ENCODE measurements at regions not wholly inside any gene's neighbourhood (a gene's known extent, or its start where the extent isn't known, plus 50 kb on each side); places are given as distances from the start of the nearest gene placed in this dataset.
A peak's percentile ranks its signal among the peaks of the same experiment; 100 is the strongest.
"Not testable (repeated sequence)": the region's sequence is repeated elsewhere in the genome, so short reads cannot be mapped to it uniquely, and the experiment has no call there.

DNA sequence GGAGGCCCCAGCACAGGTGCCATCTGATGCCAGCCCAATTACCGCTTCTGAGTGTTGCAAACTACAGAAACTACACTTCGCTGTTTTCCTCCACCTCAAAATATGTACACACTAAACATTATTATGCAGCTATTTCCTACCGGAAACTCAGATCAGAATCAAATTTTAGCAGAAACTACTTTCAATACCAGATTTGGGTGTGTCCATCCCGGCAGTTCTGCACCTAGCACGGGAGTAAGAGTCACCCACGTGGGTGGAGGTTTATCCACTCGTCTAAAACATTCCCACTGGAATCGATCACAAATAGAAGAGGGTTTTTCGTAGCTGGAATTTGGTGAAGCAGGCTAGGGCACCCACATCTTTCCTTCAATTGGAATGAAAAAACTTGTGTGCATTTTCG lies 214.4 kb upstream of the PRKCQ start:
- no peak for DNase-seq

DNA sequence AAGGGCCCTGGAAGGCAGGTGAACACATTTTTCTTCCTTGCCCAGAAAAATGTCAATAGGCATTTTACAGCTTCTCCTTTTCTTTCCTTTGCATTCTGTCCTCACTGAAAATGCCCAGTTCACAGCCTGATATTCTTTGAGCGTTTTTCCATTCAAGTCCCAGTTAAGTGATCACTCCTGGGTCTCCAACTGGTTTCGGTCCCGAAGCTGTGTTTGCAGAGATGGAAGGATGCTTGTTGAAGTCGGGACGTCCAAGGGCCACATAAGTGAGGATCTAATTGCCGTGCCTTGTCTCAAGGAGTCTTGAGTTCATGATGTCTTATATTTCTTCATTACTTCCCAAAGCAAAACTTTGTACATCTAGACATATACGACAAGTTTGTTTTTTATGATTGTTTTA lies 208.7 kb upstream of the PRKCQ start:
- no peak for DNase-seq

DNA sequence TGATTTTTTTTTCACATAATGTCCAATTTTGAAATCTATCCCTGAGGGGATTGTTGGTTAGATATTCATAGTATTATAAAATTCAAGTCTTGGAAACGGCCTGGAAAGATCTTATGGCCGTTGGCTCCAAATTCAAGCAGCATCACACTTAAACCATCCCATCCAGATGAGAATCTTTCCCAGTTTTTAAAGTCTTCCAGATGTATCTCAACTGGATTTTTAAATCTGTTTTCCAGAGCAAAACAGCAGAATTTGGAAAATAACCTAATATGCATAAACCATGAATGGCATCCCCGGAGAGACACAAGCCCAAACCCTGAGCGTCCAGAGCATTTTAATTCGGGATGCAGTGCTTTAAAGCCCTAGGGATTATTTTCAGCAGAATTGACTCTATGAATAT lies 208.2 kb upstream of the PRKCQ start:
- peak; percentile 27 for DNase-seq

DNA sequence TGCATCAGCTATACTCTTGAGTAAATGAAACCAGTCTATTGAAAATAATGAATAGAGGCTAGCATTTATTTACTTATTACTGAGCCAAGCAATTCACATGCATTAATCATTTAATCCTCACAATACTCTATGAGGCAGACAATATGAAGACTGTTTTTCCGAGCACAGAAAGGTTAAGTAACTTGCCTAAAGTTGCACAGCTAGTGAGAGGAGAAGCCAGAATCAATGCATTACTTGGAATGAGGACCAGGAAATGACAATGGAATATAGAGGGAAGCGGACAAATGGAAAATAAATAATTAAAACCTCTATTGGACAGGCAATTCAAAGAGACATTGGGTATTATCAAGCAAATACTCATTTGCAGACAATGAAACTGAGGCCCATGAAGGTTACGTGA lies 207.6 kb upstream of the PRKCQ start:
- DNase-seq = no peak

DNA sequence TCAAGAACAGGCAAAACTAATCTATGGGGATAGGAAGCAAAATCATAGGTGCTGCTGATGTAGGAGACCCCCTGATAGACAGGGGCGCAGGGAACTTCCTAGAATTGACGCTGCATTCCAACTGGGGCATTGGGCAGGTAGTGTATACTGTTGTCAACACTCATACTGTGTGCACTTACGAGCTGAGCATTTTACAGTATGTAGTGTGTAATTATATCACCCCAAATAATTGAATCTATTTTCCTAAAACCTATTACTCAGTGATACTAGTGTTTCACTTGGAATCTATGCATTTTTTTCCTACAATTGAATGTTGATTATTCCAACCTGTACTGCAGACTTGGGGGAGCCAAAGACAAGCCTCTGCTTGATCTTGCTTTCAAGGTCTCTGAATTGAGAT lies 207.0 kb upstream of the PRKCQ start:
- DNase-seq = peak; percentile 18

DNA sequence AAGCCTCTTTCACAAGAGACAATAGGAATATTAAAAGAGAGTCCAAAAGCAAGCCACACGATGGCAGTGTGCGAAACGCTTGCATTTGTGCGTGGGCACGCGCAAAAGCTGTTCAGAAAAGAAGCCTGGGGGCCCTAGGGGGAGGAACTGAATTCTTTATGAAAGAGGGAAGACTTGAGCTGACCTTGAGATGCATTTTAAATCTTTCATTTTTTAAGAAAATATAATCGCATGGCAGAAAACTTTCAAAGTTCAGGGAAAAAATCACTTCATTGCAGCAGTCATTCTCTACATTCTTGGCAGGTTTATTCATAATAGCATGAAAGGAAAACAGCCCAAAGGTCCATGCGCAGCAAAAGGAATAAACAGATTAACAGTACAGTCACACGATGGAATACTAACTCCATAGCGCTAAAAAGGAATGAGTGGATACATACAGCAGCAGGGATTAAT lies 206.5 kb upstream of the PRKCQ start:
- peak; percentile 87 for DNase-seq

DNA sequence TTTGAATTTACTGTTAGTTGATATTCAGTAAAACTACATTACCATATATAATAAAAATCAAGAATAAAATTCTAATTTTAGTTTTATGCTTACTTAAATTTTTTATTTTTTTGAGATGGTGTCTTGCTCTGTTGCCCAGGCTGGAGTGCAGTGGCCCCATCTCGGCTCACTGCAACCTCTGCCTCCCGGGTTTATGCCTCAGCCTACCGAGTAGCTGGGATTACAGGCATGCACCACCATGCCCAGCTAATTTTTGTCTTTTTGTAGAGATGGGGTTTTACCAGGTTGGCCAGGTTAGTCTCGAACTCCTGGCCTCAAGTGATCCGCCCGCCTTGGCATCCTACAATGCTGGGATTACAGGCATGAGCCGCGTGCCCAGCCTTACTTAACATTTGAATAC lies 204.4 kb upstream of the PRKCQ start:
- DNase-seq = not testable (repeated sequence)

DNA sequence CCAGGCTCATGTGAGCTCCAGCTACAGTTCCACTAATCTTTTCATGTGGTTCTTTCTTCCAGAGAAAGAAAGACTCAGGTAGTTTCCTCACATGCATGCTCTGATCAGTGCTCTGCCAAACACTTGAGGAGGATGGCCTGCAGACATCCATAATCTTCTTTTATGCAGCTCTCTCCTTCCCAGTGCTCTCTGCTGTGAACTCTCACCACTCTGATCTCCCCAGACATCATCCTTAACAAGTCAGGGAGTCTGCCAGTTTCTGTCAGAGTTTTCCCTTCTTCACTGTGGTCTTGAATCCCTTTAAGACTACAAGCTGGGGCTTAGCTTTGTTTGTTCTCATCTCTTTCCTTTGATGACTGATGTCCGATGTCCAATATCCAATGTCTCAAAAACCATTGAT lies 203.4 kb upstream of the PRKCQ start:
- no peak for DNase-seq

DNA sequence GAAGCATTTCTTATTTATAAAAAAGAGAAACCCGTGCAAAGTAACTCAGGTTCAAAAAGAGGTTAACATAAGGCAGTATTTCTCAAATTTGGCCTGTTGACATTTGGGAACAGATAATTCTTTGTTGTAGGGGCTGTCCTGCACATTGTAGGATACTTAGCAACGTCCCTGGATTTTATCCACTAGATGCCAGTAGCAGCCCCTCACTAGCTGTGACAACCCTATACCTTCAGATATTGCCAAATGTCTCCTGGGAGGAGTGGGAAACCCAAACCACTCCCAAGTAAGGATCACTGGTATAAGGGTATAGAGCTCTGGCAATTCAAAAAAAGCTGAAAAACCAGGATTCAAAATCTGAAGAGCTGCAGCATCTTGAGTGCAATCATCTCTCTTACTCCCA lies 202.3 kb upstream of the PRKCQ start:
- DNase-seq = no peak

DNA sequence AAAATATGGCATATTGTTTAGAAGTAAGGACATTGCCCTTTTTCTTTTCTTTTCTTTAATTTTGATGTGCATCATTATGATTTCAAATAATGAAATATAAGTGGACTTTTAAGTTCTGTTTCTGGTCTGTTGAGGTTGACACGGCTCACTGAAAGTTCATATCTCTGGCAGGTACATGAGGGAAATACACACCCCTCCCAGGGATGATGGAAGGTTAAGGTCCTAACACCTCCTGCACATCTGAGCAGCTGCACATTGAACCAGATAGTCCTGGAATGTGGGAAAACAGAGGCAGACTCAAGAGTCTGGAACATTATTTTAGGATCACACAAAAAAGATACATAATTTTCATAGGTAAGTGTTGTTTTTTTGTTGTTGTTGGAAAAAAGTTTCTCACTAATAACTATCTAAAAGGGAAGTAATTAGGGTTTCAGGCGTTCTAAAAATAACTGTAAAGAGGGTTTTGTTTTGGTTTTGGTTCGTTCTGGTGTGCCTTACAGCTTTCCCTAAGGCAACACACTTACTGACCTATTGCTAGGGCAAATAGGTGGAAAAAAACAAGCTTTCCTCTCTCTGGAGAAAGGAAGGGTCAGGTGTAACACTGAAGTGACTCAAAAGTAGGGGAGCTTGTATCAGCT lies 201.2 kb upstream of the PRKCQ start:
- DNase-seq = no peak

DNA sequence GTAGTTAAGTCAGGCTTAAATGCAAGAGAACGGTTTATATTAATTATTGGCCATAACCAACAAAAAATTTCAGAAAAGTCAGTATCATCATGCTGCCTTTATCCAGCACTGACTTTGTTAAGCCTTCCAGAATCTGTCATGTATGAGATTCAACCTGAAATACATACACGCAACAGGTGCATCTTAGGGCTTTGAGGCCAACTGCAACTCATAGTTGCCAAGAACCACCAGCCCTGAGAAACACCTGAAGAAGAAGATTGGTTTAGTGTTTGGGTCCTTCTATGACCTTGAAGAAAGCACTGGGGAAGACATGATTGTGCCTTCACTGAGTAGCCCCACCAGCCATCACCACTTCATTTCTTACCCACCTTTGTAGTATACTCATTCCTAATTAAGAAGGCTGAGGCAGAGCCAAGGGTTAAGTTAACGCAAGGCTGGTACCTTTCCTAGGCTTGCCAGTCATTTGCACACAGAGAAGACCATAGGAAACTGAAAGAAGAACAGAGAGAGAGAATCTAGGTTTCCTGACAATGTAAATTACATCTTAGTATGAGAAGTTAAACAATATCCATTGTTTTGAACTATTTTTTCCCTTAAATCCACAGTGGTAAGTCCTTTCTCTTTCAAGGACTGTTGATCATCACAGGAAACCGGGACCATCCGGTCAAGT lies 200.1 kb upstream of the PRKCQ start:
- no peak for DNase-seq

DNA sequence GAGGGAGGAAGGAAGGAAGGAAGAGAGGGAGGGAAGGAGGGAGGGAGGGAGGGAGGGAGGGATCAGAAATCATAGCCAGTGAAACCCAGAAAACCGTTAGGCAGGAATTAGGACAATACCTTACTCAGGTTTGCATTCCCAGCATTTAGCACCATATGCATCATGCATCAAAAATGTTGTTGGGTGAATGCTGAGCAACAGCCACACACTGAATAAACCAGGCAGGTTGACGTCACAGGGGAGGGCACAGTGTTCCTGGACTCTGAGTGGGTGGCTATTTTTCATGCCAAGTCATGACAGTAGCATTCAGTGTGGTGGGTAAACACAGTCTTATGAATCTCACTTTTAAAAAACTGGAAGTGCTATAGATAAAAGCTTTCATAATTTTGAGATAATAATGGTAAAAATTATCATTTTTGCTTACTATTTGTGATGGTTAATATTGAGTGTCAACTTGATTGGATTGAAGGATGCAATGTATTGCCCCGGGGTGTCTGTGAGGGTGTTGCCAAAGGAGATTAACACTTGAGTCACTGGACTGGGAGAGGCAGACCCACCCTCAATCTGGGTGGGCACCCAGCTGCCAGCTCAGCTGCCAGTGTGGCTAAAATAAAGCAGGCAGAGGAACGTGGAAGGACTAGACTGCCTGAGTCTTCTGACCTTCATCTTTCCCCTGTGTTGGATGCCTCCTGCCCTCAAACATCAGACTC lies 199.1 kb upstream of the PRKCQ start:
- DNase-seq = no peak

DNA sequence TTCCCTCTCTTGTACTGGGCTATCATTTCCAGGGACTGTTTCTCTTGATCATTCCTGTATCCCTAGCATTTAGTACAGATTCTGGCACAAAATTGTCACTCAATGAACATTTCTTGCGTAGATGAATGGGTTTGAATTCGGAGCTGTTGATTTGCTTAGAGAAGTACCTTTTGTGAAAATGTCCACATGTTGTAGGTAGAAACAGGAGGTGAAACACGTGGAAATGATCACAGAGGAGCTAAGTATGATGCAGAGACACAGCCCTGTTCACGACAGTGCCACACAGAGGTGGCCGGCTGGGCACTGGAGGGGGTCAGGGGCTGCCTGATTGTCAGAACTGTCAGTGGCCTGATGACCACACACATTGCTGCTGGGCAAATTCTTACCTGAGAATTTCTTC lies 196.1 kb upstream of the PRKCQ start:
- DNase-seq = no peak

DNA sequence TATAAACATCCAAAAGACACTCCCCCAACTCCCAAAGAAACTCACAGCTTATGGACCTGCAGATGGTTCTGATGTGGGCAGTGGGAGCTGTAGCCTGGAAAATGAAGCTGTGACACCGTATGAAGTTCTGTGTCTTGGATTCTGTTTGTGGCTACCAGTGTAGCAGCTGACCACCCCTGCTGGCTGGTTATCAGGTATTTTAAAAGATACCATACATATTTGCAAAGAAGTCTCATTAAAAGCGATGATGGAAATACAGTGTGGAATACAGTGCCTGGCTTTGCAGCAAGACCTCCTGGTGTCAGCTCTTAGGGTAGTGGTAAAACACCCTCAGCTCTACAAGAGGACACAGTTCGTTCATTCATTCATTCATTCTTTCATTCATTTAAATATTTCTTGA lies 194.3 kb upstream of the PRKCQ start:
- no peak for DNase-seq

DNA sequence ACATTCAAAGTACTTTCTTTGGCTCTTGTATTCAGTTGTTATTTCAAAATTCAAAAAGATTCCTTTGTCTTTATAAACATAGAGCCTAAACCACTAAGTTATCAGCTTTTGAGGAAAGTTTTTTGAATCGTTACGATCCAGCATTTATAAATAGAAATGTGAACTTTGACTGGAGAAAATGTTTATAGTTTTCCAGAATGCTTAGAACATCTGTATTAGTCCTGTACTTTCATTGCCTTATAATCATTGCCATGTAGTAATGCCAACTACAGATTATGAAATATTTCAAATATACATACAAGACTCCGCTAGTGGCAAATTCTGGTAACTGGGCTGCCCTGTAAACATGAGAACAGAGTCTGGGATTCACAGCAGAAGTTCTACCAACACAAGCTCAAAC lies 191.3 kb upstream of the PRKCQ start:
- DNase-seq = no peak

DNA sequence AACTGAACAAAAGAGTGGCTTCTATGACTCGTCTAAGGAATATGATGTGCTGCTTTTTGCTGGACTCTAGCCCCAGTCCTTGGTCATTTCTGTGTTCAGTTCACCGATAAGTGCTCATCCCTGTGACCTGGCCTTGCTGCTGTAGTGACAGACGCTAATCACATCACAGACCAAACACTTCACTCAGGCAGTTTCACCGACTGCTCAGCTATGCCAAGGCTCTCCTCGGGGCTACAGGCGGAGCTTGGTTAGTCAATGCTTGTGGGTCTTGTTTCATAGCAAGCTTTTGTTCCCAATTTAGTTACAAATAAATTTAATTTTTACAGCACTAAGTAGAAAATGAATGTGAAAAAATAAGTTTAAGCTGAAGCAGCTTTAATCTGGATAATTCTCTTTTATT lies 190.8 kb upstream of the PRKCQ start:
- DNase-seq = no peak

DNA sequence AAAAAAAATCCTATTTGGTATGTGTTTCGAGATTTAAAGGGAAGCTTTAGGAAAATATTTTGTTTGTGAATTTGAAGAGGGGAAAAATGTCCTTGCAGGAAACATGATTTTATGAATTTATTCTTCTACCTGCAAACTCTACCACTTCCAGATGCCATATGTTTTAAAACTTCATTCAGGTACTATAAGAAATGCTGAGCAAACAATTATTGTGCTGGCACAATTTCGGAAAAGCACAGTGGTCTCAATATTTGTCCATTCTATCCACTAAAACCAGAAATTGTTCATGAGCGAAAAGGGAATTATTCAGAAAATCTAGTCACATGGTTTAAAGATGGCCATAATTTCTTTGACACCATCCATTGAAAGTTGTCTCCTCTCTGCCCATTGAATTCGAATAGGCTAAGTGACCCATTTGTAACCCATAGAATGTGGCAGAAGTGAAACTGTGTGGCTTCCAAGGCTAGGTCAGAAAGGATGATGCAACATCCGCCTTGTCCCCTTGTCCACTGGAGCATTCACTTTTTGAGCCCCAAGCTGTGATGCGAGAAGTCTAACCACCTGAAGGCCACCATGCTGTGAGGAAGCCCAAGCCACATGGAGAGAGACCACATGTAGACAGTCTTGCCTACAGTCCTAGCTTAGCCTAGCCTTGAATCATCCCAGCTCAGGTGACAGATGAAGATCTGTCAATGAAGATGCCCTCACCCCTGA lies 189.8 kb upstream of the PRKCQ start:
- no peak for DNase-seq

DNA sequence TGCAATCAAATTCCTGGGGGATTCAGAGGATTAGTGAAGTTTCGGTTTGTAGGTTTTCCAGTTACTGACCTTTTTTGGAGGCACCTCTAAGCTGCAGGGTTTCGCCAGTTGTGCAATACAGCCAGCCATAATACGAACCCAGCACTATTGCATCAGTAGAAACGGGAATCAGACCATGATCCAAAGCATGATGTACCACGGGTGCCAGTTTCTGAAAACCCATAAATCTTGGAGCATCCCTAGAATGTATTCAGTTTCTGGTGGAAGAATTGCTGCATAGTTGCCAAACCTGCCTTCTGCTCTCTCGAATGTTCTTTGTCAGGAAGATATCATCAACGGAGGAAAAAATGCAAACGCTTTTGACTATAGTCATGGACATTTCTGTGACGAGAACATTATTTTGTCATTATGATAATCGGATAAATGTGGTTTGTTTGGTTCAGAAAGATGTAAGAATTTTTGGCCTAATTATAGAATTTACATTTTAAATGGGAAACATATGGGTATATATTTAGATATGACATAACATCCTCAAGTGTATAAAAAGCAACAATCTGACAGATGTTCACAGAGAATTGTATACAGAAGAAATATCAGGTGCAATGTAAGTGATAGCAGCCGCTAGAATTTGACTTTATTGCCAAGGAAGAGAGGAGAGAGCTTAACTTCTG lies 186.2 kb upstream of the PRKCQ start:
- DNase-seq = peak; percentile 41

DNA sequence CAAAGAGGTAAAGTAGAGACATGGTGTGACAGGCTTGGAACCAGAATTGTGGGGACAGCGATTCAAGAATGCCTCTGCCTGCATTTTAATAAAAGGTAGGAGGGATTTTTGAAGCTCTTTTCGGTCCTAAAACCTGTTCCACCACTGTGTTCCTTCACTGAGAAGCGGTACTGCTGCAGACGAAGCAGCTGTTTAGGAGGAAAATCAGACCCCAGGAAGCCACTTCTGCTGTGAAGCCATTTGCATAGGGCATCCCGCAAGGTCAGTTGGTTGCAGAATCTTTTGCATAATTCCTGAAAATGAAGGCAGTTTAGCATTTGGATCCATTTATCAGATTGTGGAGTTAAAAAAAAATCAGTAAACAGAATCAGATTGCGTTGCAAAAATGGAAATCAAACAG lies 183.3 kb upstream of the PRKCQ start:
- no peak for DNase-seq

DNA sequence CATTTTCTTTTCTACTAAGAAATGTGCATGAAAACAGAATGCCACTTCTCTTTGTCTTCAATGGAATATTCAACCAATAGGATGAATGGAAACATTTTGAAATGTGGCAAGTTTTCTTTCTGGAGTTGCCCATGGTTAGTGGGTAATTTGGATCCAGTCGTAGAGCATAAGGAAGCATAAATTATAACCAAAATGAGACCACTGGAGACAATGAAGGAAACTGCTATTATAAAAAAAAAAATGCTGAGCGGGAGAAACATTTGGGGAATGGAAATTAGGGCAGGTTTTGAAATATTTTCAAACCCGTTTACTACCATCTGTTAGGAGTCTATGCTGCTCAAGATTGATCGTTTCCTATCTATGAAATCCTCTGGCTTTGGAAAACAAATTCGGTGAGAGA lies 182.9 kb upstream of the PRKCQ start:
- no peak for DNase-seq

DNA sequence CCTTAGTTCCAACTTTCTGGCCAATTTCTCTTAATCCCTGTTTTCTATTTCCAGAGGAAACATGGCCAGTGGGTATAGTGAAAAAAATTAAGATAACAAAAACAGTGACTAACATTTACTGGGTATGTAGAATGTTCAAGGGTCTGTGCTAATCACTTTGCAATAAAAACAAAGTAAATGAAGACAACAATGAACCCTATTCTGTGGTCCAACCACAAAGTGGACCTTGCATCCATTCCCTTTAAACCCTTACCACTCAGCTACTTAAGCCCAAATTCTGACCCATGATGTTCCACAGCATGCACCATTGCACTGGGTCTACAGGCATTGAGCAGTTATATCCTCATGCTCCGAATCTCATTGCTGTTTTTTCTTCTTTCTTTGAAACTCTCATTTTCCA lies 179.9 kb upstream of the PRKCQ start:
- DNase-seq = no peak

DNA sequence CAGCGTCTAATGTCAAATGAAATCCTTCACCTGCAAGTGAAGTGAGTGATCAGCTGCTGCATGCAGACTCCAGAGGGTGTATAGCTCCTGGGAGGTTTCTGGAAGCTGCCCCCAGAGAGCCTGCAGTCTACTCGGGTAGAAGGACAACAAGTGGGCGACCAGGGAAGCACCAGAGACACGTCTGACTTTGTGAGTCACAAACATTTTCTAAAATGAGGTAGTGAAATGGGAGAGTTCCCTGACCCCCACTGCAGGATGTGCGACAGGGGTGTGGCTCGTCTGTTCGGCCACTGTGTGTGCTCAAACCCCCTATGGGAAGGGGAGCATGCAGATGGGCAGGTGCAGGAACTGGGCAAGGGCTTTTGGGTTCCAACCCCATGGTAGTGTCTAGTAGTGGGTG lies 177.1 kb upstream of the PRKCQ start:
- DNase-seq = no peak

DNA sequence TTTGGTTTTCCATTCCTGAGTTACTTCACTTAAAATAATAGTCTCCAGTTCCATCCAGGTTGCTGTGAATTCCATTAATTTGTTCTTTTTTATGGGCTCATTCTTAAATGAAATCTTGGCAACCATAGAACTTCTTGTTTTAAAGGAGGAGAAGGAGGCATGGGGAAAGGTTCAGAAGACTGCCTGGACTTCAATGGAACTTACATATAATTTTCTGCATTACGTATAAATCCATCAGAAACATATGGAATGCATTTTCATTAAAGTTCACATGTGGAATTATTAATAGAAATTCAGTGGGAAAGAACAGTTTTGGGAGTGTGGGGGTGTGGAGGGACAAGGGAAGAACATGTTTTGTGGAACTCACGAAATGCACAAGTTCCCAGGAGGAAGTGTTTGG lies 176.6 kb upstream of the PRKCQ start:
- peak; percentile 30 for DNase-seq
